GM21526 (cell line): ENCODE measurements at regions not wholly inside any gene's neighbourhood (a gene's known extent, or its start where the extent isn't known, plus 50 kb on each side); places are given as distances from the start of the nearest gene placed in this dataset.
"Not testable (repeated sequence)": the region's sequence is repeated elsewhere in the genome, so short reads cannot be mapped to it uniquely, and the experiment has no call there.

Experiments used
- ATAC-seq: cut with Tn5 transposase; IDR thresholded peaks from one replicate; pipeline ENCODE4 v1.9.1; 2021; ENCODE audit warnings: moderate library complexity; ENCODE audit not compliant: unreplicated experiment, low FRiP score

- no peak for ATAC-seq
These were observed 139.6 kb downstream of the MYLK4 start for GRCh38 chr6:2611092-2611491.

GRCh38 chr6:2608503-2608902 lies 142.2 kb downstream of the MYLK4 start:
- ATAC-seq, result no peak

- ATAC-seq, result no peak
These were observed 150.4 kb downstream of the MYLK4 start for GRCh38 chr6:2600363-2600762.

- ATAC-seq, result no peak
These were observed 150.9 kb downstream of the MYLK4 start for GRCh38 chr6:2599817-2600216.

- no peak for ATAC-seq
These were observed 151.9 kb downstream of the MYLK4 start for GRCh38 chr6:2598867-2599266.

GRCh38 chr6:2597991-2598390 lies 152.7 kb downstream of the MYLK4 start:
- ATAC-seq, result no peak

- not testable (repeated sequence) for ATAC-seq
These were observed 153.3 kb downstream of the MYLK4 start for GRCh38 chr6:2597457-2597856.

DNA sequence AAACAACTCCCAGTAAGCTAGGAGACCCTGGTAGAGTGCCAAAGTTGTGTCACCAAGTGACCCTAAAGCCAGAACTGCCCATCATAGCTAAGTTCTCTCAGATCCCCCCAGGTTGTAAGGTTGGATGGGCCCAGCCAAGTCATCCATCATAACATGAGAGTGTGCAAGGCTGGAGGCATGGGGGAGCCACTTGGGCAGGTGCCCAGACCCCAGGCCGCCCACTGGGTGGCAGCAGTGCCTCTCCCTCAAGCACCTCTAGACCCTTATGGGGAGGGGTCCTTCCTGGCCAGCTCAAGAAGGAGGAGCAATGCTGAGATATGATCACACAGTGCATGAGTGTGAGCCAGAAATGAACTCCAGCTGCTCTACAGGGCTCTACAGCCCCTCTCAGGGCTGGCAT lies 154.5 kb downstream of the MYLK4 start:
- ATAC-seq, result no peak

- ATAC-seq, result no peak
These were observed 155.9 kb downstream of the MYLK4 start for GRCh38 chr6:2594868-2595267.

GRCh38 chr6:2593167-2593566 lies 157.6 kb downstream of the MYLK4 start:
- ATAC-seq, result no peak

- no peak for ATAC-seq
These were observed 161.5 kb downstream of the MYLK4 start for GRCh38 chr6:2589171-2589661.

DNA sequence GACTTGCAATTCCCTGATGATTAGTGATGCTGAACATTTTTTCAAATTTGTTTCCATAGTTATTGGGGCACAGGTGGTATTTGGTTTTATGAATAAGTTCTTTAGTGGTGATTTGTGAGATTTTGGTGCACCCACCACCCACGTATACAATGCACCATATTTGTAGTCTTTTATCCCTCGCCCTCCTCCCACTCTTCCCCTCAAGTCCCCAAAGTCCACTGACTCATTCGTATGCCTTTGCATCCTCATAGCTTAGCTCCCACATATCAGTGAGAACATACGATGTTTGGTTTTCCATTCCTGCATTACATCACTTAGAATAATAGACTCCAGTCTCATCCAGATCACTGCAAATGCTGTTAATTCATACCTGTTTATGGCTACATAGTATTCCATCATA lies 167.3 kb downstream of the MYLK4 start:
- no peak for ATAC-seq

- no peak for ATAC-seq
These were observed 168.5 kb downstream of the MYLK4 start for GRCh38 chr6:2582268-2582667.

- ATAC-seq, result no peak
These were observed 169.1 kb downstream of the MYLK4 start for GRCh38 chr6:2581611-2582010.

DNA sequence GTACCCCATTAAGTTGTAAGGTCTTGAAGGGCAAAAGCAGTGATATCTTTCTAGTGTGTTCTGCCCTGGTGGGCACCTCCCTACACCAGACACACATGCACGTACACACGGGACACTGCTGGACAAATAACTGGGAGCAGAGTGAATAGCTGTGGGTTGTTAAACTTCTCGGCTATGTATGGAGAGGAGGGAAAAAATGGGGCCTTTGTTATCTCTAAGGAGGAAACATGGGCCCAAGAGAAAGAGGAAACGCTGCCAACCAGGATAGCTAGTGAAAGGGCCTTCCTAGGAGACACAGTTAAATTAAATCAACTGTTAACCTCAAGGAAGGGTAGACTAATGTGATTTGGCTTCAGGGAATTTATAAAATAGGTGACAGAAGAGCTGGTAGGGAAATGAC lies 169.7 kb downstream of the MYLK4 start:
- no peak for ATAC-seq

GRCh38 chr6:2579804-2580570 lies 170.7 kb downstream of the MYLK4 start:
- no peak for ATAC-seq

GRCh38 chr6:2579241-2579761 lies 171.4 kb downstream of the MYLK4 start:
- no peak for ATAC-seq

- no peak for ATAC-seq
These were observed 172.0 kb downstream of the MYLK4 start for GRCh38 chr6:2578767-2579166.

DNA sequence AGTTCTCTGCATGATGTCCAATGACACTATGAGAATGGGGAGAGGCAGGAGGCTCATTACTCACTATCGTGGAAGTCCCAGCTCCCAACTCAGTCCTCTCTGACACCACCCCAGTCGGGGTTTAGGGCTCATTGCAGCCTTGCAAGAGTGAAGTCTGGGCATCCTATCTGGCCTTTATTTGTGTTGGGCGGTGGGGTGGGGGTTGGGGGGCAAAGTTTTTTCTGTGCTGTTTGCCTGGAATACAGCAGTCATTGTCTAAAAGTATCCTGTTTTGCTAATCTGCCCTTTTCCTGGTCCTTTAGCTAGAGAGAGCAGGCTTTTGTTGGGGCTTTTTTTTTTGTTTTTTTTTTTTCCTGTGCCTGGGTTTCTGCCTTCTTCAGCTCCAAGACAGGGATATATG lies 174.2 kb downstream of the MYLK4 start:
- ATAC-seq, result no peak

DNA sequence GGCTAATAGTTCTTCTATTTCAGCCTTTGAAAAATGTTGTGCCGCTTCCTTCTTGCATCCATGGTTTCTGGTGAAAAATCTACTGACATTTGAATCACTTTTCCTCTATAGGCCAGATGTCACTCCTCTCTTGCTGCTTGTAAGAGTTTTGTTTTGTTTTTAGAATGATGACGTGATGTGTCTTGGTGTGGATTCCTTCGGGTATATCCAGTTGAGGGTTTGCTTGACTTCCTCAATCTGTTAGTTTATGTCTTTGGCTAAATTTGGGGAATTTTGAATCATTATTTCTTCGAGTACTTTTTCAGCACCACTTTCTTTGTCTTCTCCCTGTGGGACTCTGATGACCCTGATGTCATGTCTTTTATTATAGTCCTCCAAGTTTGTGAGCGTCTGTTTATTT lies 175.5 kb downstream of the MYLK4 start:
- no peak for ATAC-seq

DNA sequence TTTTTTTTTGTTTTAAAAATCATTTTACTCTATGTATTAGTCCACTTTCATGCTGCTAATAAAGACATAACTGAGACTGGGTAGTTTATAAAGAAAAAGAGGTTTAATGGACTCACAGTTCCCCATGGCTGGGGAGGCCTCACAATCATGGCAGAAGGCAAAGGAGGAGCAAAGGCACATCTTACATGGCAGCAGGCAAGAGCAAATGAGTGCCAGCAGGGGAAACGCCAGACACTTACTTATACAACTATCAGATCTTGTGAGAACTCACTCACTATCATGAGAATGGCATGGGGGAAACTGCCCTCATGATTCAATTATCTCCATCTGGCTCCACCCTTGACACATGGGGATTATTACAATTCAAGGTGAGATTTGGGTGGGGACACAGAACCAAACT lies 181.3 kb downstream of the MYLK4 start:
- not testable (repeated sequence) for ATAC-seq

- no peak for ATAC-seq
These were observed 184.7 kb downstream of the MYLK4 start for GRCh38 chr6:2566048-2566447.
